Fibroblast of mammary gland (primary cell): ENCODE measurements at regions not wholly inside any gene's neighbourhood (a gene's known extent, or its start where the extent isn't known, plus 50 kb on each side); places are given as distances from the start of the nearest gene placed in this dataset.

ENCODE experiments used
- DNase-seq: peaks from one replicate; pipeline ENCODE4 v3.0.0-alpha.2; 2010; ENCODE audit warnings: low read depth
- H3K4me3 ChIP-seq: 2 replicates; pipeline ENCODE4 v1.5.1; 2011; ENCODE audit warnings: low read depth, mild to moderate bottlenecking, low read length, moderate library complexity; ENCODE audit not compliant: control insufficient read depth
- CTCF ChIP-seq: conservative IDR thresholded peaks from 2 replicates; pipeline ENCODE4 v1.5.1; 2011; ENCODE audit warnings: low read depth, low read length, inconsistent platforms; ENCODE audit not compliant: control insufficient read depth, insufficient read depth

- no peak for DNase-seq
- H3K4me3 ChIP-seq, result no peak overlapping the region
- TF ChIP-seq CTCF, result no peak
These were observed 51.6 kb upstream of the PTPN13 start for GRCh38 chr4:86542319-86543027.

- no peak overlapping the region for H3K4me3 ChIP-seq
- no peak for DNase-seq
- no peak for TF ChIP-seq CTCF
These were observed 51.0 kb upstream of the PTPN13 start for GRCh38 chr4:86543080-86543479.

DNA sequence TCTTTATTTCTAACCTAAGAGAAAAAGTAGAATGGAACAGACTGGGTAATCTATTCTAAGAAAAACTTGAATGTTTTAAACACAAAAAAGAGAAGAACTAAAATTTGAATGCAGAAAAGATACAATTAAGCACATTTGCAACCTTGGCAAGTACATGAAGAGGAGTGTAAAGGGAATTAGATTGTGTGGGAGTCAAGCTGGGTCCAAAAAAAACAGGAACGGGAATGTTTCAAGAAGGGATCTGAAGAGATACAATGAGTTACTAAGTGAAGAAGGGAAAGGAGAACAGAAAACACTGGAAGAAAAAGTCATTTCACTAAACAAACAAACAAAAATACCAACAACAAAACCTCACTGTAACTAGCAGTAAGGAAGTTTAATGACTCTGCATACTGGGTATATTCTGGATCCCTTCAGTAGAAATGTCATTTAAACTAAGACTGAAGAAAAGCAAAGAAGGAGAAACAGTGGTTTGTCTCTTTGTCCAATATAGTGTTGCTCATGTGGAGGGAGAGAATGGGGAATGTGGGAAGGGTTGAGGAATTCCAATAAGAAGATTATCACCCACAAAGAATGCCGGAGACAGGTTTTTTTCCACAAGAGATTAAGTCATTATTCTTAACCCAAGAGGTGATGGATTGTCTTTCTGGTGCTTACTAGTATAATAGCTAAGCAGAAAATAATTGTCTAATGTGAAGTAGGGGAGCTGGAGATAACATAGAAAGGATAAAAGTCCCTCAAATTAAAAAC, 50.4 kb upstream of the PTPN13 start:
- no peak for TF ChIP-seq CTCF
- H3K4me3 ChIP-seq, result no peak overlapping the region
- no peak for DNase-seq

DNA sequence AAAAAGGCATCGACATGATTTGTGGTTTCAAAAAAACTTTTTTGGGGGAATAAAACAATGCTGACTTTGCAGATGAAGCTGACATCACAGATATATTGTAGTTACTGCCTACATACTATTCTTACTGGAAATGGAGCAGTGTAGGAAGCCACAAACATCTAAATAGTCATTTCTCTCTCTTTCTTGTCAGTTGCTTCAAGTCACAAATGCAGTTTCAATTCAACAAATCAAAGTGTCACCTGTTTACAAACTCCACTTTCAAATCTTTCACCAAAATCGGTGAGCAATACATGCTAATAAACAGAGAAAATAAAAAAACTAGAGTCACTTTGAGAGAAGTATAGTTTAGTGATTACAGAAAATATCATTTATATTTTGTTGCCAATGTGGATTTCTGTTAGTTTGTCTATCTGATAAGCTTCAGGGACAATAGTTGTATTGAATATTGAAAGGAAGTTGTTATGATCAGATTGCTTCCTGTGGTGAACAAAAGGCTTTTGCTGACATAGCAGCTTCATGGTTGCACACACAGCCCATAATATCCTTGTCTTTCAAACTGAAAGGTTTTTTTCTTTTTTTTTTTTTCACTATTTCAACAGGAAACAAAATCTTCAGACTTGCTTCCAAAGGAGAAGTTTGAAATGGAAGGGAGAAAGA, 49.7 kb upstream of the PTPN13 start:
- no peak for DNase-seq
- no peak for TF ChIP-seq CTCF
- no peak overlapping the region for H3K4me3 ChIP-seq
